ENCODE measurements at regions not wholly inside any gene's neighbourhood (a gene's known extent, or its start where the extent isn't known, plus 50 kb on each side); places are given as distances from the start of the nearest gene placed in this dataset.

- TF ChIP-seq, protein P1, sequence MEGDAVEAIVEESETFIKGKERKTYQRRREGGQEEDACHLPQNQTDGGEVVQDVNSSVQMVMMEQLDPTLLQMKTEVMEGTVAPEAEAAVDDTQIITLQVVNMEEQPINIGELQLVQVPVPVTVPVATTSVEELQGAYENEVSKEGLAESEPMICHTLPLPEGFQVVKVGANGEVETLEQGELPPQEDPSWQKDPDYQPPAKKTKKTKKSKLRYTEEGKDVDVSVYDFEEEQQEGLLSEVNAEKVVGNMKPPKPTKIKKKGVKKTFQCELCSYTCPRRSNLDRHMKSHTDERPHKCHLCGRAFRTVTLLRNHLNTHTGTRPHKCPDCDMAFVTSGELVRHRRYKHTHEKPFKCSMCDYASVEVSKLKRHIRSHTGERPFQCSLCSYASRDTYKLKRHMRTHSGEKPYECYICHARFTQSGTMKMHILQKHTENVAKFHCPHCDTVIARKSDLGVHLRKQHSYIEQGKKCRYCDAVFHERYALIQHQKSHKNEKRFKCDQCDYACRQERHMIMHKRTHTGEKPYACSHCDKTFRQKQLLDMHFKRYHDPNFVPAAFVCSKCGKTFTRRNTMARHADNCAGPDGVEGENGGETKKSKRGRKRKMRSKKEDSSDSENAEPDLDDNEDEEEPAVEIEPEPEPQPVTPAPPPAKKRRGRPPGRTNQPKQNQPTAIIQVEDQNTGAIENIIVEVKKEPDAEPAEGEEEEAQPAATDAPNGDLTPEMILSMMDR (IDR thresholded peaks at IDR 0.05): no peak
- no peak for TF ChIP-seq POLR2A (IDR thresholded peaks at IDR 0.05)
- no peak for TF ChIP-seq EP300 (IDR thresholded peaks at IDR 0.05)
Observed at GRCh38 chr22:49260681-49261580, 566.7 kb downstream of the BRD1 start.
